Lung (tissue), 11 donors: ENCODE measurements at regions not wholly inside any gene's neighbourhood (a gene's known extent, or its start where the extent isn't known, plus 50 kb on each side); places are given as distances from the start of the nearest gene placed in this dataset.
"Not testable (repeated sequence)": the region's sequence is repeated elsewhere in the genome, so short reads cannot be mapped to it uniquely, and the experiment has no call there.

ENCODE experiments used
- ATAC-seq: fragments of 200-7000 bp; cut with Tn5 transposase; one replicate; pipeline ENCODE4 v1.9.1; 2020; ENCODE audit warnings: moderate number of reproducible peaks; ENCODE audit not compliant: insufficient read depth, low FRiP score
- DNase-seq, 3 donors: peaks; one replicate each; pipeline ENCODE4 v3.0.0-alpha.2; 2013 to 2017
- H3K27ac ChIP-seq, 2 donors: one replicate each; pipeline ENCODE4 v1.5.1; 2013; ENCODE audit warnings: mild to moderate bottlenecking in 2 of 2, moderate library complexity in 2 of 2, control low read depth in 1 of 2, inconsistent platforms in 1 of 2, low read depth in 1 of 2, low read length in 1 of 2
- H3K27me3 ChIP-seq, 3 donors: one replicate each; pipeline ENCODE4 v1.5.1; 2013; ENCODE audit warnings: low read length in 2 of 3; ENCODE audit not compliant: control insufficient read depth in 3 of 3, insufficient read depth in 3 of 3
- H3K36me3 ChIP-seq, 4 donors: one replicate each; pipeline ENCODE4 v1.5.1; 2013; ENCODE audit warnings: low read length in 4 of 4, mild to moderate bottlenecking in 1 of 4, moderate library complexity in 1 of 4; ENCODE audit not compliant: control insufficient read depth in 4 of 4, insufficient read depth in 4 of 4
- H3K4me1 ChIP-seq, 5 donors: one replicate each; pipeline ENCODE4 v1.5.1; 2013; ENCODE audit warnings: low read length in 5 of 5, mild to moderate bottlenecking in 2 of 5, moderate library complexity in 1 of 5; ENCODE audit not compliant: control insufficient read depth in 5 of 5, insufficient read depth in 5 of 5
- H3K4me3 ChIP-seq: one replicate; pipeline ENCODE4 v1.5.1; 2013; ENCODE audit warnings: mild to moderate bottlenecking, control low read depth, moderate library complexity
- H3K9ac ChIP-seq, 2 donors: one replicate each; pipeline ENCODE4 v1.5.1; 2013; ENCODE audit warnings: low read length in 2 of 2, control low read depth in 1 of 2; ENCODE audit not compliant: insufficient read depth in 1 of 2
- H3K9me3 ChIP-seq, 4 donors: one replicate each; pipeline ENCODE4 v1.5.1; 2013; ENCODE audit warnings: low read length in 3 of 4, mild to moderate bottlenecking in 1 of 4, moderate library complexity in 1 of 4; ENCODE audit not compliant: control insufficient read depth in 4 of 4, insufficient read depth in 3 of 4
- CTCF ChIP-seq: IDR thresholded peaks from 2 replicates; pipeline ENCODE4 v1.5.1; 2012; ENCODE audit warnings: mild to moderate bottlenecking; ENCODE audit errors: control extremely low read depth, extremely low read depth
- WGBS, 2 donors: extraction: QIAGEN DNeasy Blood & Tissue Kit; methylation state at CpG; one replicate each; pipeline ENCODE4 v1.1.7; 2013; 5-methylcytosine and 5-hydroxymethylcytosine counted together
- donor health status: control.
- donor health status: control.
- donor health status: Bipolar disorder and iron deficiency.
- donor health status: healthy.
- donor health status: DM: yes; HTN: yes; CAD: no.

DNA sequence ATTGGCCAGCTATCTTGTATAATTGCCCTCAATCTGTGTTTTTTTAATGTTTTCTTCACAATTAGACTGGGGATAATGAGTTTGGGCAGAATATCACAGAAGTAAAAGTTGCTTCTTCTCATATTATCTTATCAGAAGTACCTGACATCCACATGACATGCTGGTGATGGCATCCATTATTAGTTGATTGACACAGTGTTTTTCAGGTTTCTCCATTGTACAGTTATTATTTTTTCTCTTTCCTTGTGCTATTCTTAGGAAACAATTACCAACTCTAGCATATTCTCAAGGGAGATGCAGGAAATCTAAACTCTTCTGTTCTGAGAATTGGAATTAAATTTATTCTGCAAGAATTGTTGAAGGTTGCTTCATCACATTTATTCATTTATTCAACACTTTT is 1000.1 kb upstream of the LCORL start:
- H3K27me3 ChIP-seq: no peaks in the 10 kb centered on the region
- ATAC-seq (no peak), DNase-seq (no peak)
- no peak overlapping the region for H3K9ac ChIP-seq
- no peak overlapping the region for H3K4me3 ChIP-seq
- H3K36me3 ChIP-seq: no peaks in the 10 kb centered on the region
- no peak for TF ChIP-seq CTCF
- H3K27ac ChIP-seq: no peak overlapping the region
- H3K9me3 ChIP-seq: no peaks in the 10 kb centered on the region
- peaks cover 0 to 6% (median 0%) of the 10 kb centered on the region in 5 donors for H3K4me1 ChIP-seq

GRCh38 chr4:19016550-19016949 is 995.0 kb upstream of the LCORL start:
- whole genome bisulfite sequencing, 2 donors: 92 to 94% methylated on average over 11 of the region's 11 CpGs
- H3K9ac ChIP-seq, H3K4me3 ChIP-seq: not testable (repeated sequence)

DNA sequence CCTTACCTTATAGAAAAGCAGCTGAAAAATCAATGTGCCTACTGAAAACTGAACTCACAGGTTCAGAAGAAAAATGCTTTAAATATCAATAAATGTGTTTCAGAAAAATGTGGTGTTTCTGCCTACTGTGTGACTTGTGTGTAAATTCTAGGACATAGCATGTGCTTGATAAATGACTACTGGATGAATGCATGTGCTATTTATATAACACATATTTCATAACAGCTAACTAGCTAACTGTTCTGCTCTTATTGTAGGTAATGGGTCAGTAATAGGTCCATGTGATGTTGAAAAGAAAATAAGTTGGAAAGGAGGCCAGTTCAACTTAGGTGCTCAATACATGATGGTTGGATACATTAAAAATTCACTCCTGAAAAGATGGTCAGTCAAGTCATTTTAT is 993.0 kb upstream of the LCORL start:
- ATAC-seq (no peak), DNase-seq (no peak)
- H3K9me3 ChIP-seq: no peaks in the 10 kb centered on the region
- H3K4me3 ChIP-seq: no peak overlapping the region
- TF ChIP-seq CTCF: no peak
- H3K9ac ChIP-seq: no peak overlapping the region
- no peaks in the 10 kb centered on the region for H3K27me3 ChIP-seq
- H3K27ac ChIP-seq: no peak overlapping the region
- peaks cover 0 to 5% (median 0%) of the 10 kb centered on the region in 5 donors for H3K4me1 ChIP-seq
- no peaks in the 10 kb centered on the region for H3K36me3 ChIP-seq

More at GRCh38 chr4:19016550-19016949, 995.0 kb upstream of the LCORL start:
- H3K4me1 ChIP-seq, ATAC-seq, DNase-seq, H3K27me3 ChIP-seq, H3K9me3 ChIP-seq, H3K27ac ChIP-seq, H3K36me3 ChIP-seq: not testable (repeated sequence)

- Histone ChIP-seq H3K4me1 (peaks cover 0 to 5% (median 0%) of the 10 kb centered on the region in 5 donors), H3K9me3 (no peaks in the 10 kb centered on the region), H3K4me3 (no peak overlapping the region), H3K36me3 (no peaks in the 10 kb centered on the region), H3K27ac (no peak overlapping the region), H3K27me3 (no peaks in the 10 kb centered on the region), H3K9ac (no peak overlapping the region)
- no peak for TF ChIP-seq CTCF
- WGBS, 2 donors: 35 to 43% methylated on average over 3 of the region's 3 CpGs
- ATAC-seq (no peak), DNase-seq (peak in 2 of 3 donors; percentile 39 to 52)
These were observed 989.2 kb upstream of the LCORL start for GRCh38 chr4:19010761-19011160.
